GM10248 (cell line): ENCODE measurements at regions not wholly inside any gene's neighbourhood (a gene's known extent, or its start where the extent isn't known, plus 50 kb on each side); places are given as distances from the start of the nearest gene placed in this dataset.

Experiments
- CTCF ChIA-PET: fragments of 300-600 bp; sonication (Branson Sonifier 250); formaldehyde crosslinking; extraction: SDS; loops from one replicate; lab custom pipeline; 2021; ENCODE audit warnings: antibody characterized with exemption; lab: Yijun Ruan, JAX
- POLR2A ChIA-PET: fragments of 350-650 bp; sonication (Branson Sonifier 250); formaldehyde crosslinking; extraction: SDS; loops from one replicate; lab custom pipeline; 2020; ENCODE audit warnings: antibody characterized with exemption; lab: Yijun Ruan, JAX
- DNase-seq: peaks from one replicate; pipeline ENCODE4 v3.0.0; 2012; ENCODE audit errors: extremely low spot score
- TF ChIP-seq, protein P1 (sequence below): IDR thresholded peaks from 2 replicates; pipeline ENCODE4 v1.5.1; 2012; ENCODE audit warnings: mild to moderate bottlenecking, low read depth; ENCODE audit errors: extremely low read depth, missing control alignments, control extremely low read depth

DNA sequence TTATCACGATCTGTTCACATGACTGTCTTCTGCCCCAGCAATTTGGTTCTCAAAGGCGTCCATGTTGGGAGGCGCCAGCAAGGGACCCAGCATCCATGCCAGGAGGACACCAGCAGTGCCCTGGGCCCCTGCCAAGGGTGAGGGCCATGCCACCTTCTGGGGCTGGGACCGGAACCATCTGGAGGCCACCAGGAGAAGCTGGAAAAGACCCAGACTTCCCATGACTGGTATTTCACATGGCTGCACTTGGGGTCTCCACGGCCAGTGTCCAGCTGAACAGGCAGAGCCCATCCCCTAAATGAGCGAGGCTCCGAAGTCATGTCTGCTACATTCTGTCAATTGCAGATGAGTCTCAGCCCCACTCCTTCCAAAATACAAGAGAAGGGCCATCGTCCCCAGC, 306.8 kb upstream of the HS6ST1 start:
- POLR2A ChIA-PET = no interaction called here
- DNase-seq = no peak
- CTCF ChIA-PET = no interaction called here
- TF ChIP-seq, protein P1, sequence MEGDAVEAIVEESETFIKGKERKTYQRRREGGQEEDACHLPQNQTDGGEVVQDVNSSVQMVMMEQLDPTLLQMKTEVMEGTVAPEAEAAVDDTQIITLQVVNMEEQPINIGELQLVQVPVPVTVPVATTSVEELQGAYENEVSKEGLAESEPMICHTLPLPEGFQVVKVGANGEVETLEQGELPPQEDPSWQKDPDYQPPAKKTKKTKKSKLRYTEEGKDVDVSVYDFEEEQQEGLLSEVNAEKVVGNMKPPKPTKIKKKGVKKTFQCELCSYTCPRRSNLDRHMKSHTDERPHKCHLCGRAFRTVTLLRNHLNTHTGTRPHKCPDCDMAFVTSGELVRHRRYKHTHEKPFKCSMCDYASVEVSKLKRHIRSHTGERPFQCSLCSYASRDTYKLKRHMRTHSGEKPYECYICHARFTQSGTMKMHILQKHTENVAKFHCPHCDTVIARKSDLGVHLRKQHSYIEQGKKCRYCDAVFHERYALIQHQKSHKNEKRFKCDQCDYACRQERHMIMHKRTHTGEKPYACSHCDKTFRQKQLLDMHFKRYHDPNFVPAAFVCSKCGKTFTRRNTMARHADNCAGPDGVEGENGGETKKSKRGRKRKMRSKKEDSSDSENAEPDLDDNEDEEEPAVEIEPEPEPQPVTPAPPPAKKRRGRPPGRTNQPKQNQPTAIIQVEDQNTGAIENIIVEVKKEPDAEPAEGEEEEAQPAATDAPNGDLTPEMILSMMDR = no peak

DNA sequence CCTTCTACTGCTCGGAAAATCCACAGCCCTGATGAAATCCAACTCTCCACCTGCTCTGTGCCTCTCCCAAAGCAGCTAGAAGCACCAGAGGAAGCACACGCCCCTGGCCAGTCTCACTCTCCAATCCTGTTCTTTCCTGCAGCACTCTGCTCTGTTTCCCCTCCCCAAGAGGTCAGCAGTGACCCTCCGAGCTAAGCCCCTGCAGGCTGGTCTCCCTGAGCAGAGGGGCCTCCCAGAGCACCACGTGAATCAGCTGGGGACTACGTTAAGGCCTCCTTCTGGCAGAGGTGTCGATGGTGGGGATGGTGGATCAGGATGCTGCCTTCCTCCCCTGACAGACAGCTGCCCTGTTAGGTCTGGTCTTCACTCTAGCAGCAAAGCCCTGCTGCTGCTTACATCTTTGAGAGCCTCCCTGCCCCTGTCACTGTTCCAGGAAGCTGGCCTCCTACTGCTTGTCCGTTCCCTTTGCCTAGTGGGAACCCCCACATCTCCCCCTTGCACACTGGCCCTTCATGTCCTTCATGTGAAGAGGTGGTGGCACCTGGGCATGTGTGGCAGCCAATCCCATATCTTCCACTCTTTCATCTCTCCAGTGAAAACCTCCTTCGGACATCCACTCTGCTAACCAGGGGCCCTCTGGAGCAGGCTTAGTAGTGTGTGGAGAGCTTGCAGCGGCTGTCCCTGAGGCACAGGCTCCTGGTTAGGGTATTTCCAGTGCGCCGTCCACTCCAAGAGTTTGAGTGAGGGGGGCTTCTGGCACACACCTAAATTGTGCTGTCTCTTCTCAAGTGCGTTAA, 307.5 kb upstream of the HS6ST1 start:
- POLR2A ChIA-PET = no interaction called here
- CTCF ChIA-PET = no interaction called here
- DNase-seq = no peak
- TF ChIP-seq, protein P1 = no peak

DNA sequence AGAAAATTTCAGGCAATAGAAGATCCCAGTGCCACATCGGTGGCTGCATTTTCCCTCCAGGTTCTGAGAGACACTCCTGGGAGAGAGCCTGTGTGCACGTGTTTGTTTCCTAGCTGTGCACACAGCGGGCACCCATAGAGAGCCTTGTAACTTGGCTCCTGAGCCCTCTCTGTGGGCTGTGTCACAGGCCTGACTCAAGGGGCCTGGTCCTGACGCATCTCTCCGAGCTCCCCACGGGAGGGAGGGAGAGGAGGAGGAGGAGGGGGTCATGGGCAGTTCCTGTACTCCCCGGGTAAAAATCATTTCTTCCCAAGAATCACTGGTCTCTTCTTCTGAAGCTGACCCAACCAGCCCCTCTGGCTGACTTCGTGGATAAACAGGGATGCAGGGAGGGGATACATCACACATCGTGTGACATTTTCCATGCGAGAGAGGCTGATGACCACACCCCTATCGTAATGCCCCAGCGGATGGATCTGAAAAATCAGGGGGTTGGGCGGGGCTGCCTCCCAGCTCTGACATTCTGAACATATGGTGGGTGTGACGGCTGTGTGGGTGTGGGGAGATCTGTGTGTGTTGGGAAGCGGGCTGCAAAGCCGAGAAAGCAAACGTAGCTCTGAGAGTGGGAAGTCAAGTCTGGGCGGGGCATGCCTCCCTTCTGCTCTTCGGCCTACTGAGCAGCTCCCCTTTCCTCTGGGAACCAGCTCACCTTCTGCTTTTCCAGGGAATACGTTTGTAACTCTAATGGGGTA, 308.3 kb upstream of the HS6ST1 start:
- ChIA-PET CTCF (interaction anchor here (0.8 to 1.2 kb wide), 2 partner anchors 9 to 16 kb away, joined by 3 to 4 read pairs; no protein-coding TSS in a partner anchor), POLR2A (no interaction called here)
- DNase-seq = no peak
- TF ChIP-seq, protein P1 = no peak

DNA sequence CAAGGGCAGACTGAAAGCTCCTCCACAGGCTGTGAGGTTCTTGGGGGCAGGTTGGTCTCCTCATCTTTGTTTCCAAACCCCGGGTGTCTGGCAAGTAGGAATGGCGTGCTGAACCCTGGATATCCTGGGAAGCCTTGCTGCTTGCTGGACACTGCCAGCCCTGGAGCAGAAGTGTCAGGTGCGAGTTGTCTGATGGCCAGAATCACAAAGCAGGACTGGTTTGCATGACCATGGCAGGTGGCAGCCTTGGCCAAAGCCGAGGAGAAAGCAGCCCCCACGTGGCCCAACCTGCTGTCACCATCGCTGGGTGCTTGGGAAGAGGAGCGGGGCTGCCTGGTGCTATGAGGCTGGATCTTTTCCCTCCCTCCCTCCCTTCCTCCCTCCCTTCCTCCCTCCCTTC, 309.5 kb upstream of the HS6ST1 start:
- ChIA-PET CTCF (no interaction called here), POLR2A (no interaction called here)
- DNase-seq = no peak
- TF ChIP-seq, protein P1 = no peak

DNA sequence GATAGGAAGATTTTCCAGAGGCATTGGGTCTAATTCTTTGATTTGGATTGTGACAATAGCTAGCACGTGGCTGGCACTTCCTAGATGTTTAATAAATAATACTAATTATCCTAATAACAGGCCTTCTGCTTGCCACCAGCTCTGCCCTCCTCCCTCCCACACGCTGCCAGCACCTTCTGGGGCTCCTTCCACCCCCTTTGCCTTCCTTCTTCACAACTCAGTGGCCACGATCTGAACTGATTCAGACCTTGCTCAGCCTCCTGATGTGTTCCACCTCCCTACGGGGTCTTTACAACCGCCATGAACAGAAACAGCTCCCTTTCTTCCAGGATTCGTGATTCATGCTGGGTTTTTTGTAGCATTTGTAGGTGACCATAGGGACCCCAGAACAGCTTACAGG, 310.3 kb upstream of the HS6ST1 start:
- DNase-seq = no peak
- CTCF ChIA-PET = no interaction called here
- TF ChIP-seq, protein P1 = no peak
- POLR2A ChIA-PET = no interaction called here

DNA sequence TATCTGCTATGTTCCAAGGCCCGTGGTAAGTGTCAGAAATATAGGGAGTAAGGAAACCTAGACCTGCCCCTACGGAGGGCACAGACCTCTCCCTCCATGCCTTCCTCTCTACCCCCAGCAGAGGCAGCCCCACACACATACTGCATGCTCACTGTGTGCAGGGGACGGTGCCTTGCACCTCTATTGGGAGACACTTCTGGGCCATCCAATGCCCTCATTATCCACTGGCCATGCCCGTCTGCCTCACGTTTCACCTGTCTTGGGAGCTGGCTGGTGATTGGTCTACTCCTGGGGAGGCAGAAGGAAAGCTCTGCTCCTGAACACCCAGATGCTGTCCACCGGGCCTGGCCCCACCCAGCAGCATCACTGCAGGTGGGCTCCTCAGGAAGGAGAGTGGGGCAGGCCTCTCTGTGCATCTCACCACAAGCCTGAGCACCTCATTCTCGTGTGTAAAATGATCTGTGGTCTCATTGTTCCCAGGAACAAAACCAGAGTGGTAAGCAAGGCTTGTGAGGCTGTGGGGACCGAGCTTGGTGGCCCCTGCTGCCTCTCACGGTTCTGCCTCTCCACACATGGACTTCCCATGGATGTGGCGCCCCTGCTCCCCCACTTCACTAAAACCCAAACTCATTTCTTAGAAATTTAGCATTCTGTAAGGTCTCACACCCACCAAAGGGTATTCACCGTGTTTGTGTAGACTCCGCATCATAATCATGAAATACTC, 312.5 kb upstream of the HS6ST1 start:
- ChIA-PET CTCF (interaction anchor here (1.7 kb wide), 1 partner anchor 58 kb away, joined by 3 read pairs; no protein-coding TSS in a partner anchor), POLR2A (no interaction called here)
- no peak for DNase-seq
- TF ChIP-seq, protein P1 = no peak
